IMR-90 (cell line): ENCODE measurements at regions not wholly inside any gene's neighbourhood (a gene's known extent, or its start where the extent isn't known, plus 50 kb on each side); places are given as distances from the start of the nearest gene placed in this dataset.
A peak's percentile ranks its signal among the peaks of the same experiment; 100 is the strongest.

Experiments
- ATAC-seq: fragments of 200-7000 bp; cut with Tn5 transposase; 2 replicates; pipeline ENCODE4 v1.9.1; 2020; ENCODE audit warnings: low read depth, mild to moderate bottlenecking, moderate library complexity
- BruUV-seq: library from RNA; stranded (reverse); fragments of 400-500 nt; replicated peaks from 2 replicates; lab custom pipeline; 2021; lab: Mats Ljungman, UMichigan
- CTCF ChIA-PET: fragments of 300-600 bp; formaldehyde crosslinking; extraction: SDS; loops from one replicate; lab custom pipeline; 2021; ENCODE audit warnings: antibody characterized with exemption; lab: Yijun Ruan, JAX
- POLR2A ChIA-PET: fragments of 300-600 bp; sonication (Branson Sonifier 250); formaldehyde crosslinking; loops from one replicate; lab custom pipeline; 2022; ENCODE audit warnings: antibody characterized with exemption; ENCODE audit not compliant: unreplicated experiment; lab: Charles Lee
- DNase-seq: peaks from one replicate; pipeline ENCODE4 v3.0.0; 2013
- H2AFZ ChIP-seq: replicated peaks from 2 replicates; pipeline ENCODE3; 2013; ENCODE audit warnings: low read length, mild to moderate bottlenecking; ENCODE audit not compliant: poor library complexity
- H2AK5ac ChIP-seq: 2 replicates; pipeline ENCODE4 v1.6.1; 2013; ENCODE audit warnings: low read depth, low read length, inconsistent platforms
- H2AK9ac ChIP-seq: replicated peaks from 2 replicates; pipeline ENCODE3; 2013; ENCODE audit warnings: mild to moderate bottlenecking, low read depth, low read length, moderate library complexity; ENCODE audit not compliant: poor library complexity
- H2BK120ac ChIP-seq: 2 replicates; pipeline ENCODE4 v1.6.1; 2013; ENCODE audit warnings: low read depth, low read length, inconsistent platforms
- H2BK15ac ChIP-seq: 3 replicates; pipeline ENCODE4 v1.6.1; 2013; ENCODE audit warnings: low read depth, low read length, inconsistent platforms
- H2BK20ac ChIP-seq: 2 replicates; pipeline ENCODE4 v1.6.1; 2013; ENCODE audit warnings: low read depth, mild to moderate bottlenecking, inconsistent platforms, low read length, moderate library complexity
- H2BK5ac ChIP-seq: 2 replicates; pipeline ENCODE4 v1.6.1; 2013; ENCODE audit warnings: mild to moderate bottlenecking, low read depth, low read length, inconsistent platforms; ENCODE audit not compliant: poor library complexity, severe bottlenecking
- H3K14ac ChIP-seq: replicated peaks from 2 replicates; pipeline ENCODE4 v1.6.1; 2013; ENCODE audit warnings: low read depth, low read length, inconsistent platforms
- H3K18ac ChIP-seq: 2 replicates; pipeline ENCODE4 v1.6.1; 2013; ENCODE audit warnings: low read depth, low read length, control low read depth
- H3K23ac ChIP-seq: 2 replicates; pipeline ENCODE4 v1.6.1; 2013; ENCODE audit warnings: low read depth, low read length, inconsistent platforms
- H3K27ac ChIP-seq: 2 replicates; pipeline ENCODE4 v1.5.1; 2013; ENCODE audit warnings: mild to moderate bottlenecking, control low read depth, low read length; ENCODE audit not compliant: insufficient read depth
- H3K27me3 ChIP-seq: 2 replicates; pipeline ENCODE4 v1.6.1; 2013; ENCODE audit warnings: low read length; ENCODE audit not compliant: control insufficient read depth, insufficient read depth
- H3K36me3 ChIP-seq: 2 replicates; pipeline ENCODE4 v1.6.1; 2013; ENCODE audit warnings: low read length, mixed read lengths; ENCODE audit not compliant: control insufficient read depth, insufficient read depth
- H3K4ac ChIP-seq: 2 replicates; pipeline ENCODE4 v1.6.1; 2013; ENCODE audit warnings: low read depth, low read length, inconsistent platforms
- H3K4me1 ChIP-seq: 2 replicates; pipeline ENCODE4 v1.6.1; 2013; ENCODE audit warnings: low read length, mixed read lengths; ENCODE audit not compliant: control insufficient read depth, insufficient read depth
- H3K4me2 ChIP-seq: 2 replicates; pipeline ENCODE4 v1.6.1; 2013; ENCODE audit warnings: low read depth, mild to moderate bottlenecking, control low read depth, low read length, moderate library complexity
- H3K4me3 ChIP-seq: 2 replicates; pipeline ENCODE4 v1.5.1; 2013; ENCODE audit warnings: low read depth, mild to moderate bottlenecking, control low read depth, low read length, moderate library complexity; ENCODE audit not compliant: insufficient read depth
- H3K56ac ChIP-seq: 2 replicates; pipeline ENCODE4 v1.6.1; 2013; ENCODE audit warnings: low read length, inconsistent platforms; ENCODE audit not compliant: insufficient read depth; ENCODE audit errors: extremely low read depth
- H3K79me1 ChIP-seq, 2 experiments: 2 replicates each; pipeline ENCODE4 v1.6.1; 2013; ENCODE audit warnings: low read length in 2 of 2, inconsistent platforms in 1 of 2, low read depth in 1 of 2
- H3K9ac ChIP-seq: 2 replicates; pipeline ENCODE4 v1.6.1; 2013; ENCODE audit warnings: low read depth, low read length, control low read depth
- H3K9me1 ChIP-seq: 2 replicates; pipeline ENCODE4 v1.6.1; 2013; ENCODE audit warnings: low read length, inconsistent platforms; ENCODE audit not compliant: insufficient read depth
- H3K9me3 ChIP-seq: 2 replicates; pipeline ENCODE4 v1.6.1; 2013; ENCODE audit warnings: low read length; ENCODE audit not compliant: control insufficient read depth, insufficient read depth
- H4K20me1 ChIP-seq: 2 replicates; pipeline ENCODE4 v1.6.1; 2013; ENCODE audit warnings: low read length, inconsistent platforms; ENCODE audit not compliant: insufficient read depth
- H4K5ac ChIP-seq: 2 replicates; pipeline ENCODE4 v1.6.1; 2013; ENCODE audit warnings: mild to moderate bottlenecking, low read depth, low read length, control low read depth
- H4K8ac ChIP-seq, 2 experiments: 2 replicates each; pipeline ENCODE4 v1.6.1; 2013; ENCODE audit warnings: low read depth in 2 of 2, low read length in 2 of 2, control low read depth in 1 of 2, inconsistent platforms in 1 of 2
- H4K91ac ChIP-seq: 2 replicates; pipeline ENCODE4 v1.6.1; 2013; ENCODE audit warnings: low read depth, low read length, inconsistent platforms; ENCODE audit not compliant: insufficient read depth
- BHLHE40 ChIP-seq: fragments of 150-350 bp; IDR thresholded peaks from 2 replicates; pipeline ENCODE4 v1.6.1; 2016; ENCODE audit warnings: mild to moderate bottlenecking, low read depth, low read length
- CEBPB ChIP-seq: IDR thresholded peaks from 2 replicates; pipeline ENCODE4 v1.6.1; 2012; ENCODE audit warnings: low read depth, low read length, improper control_type of control experiment
- FOS ChIP-seq: fragments of 150-350 bp; IDR thresholded peaks from 2 replicates; pipeline ENCODE4 v1.6.1; 2016; ENCODE audit warnings: low read depth, low read length
- MAZ ChIP-seq: IDR thresholded peaks from 2 replicates; pipeline ENCODE4 v1.6.1; 2012; ENCODE audit warnings: low read depth, mild to moderate bottlenecking, low read length, improper control_type of control experiment, moderate library complexity, borderline replicate concordance
- MXI1 ChIP-seq: IDR thresholded peaks from 2 replicates; pipeline ENCODE4 v1.6.1; 2012; ENCODE audit warnings: low read depth, mild to moderate bottlenecking, low read length, moderate library complexity, borderline replicate concordance
- NFE2L2 ChIP-seq: fragments of 150-350 bp; IDR thresholded peaks from 2 replicates; pipeline ENCODE4 v1.6.1; 2016; ENCODE audit warnings: low read depth, mild to moderate bottlenecking, low read length
- RAD21 ChIP-seq: IDR thresholded peaks from 2 replicates; pipeline ENCODE4 v1.6.1; 2012; ENCODE audit warnings: low read length, improper control_type of control experiment
- RFX5 ChIP-seq: IDR thresholded peaks from 2 replicates; pipeline ENCODE4 v1.8.0; 2012; ENCODE audit warnings: low read depth, mild to moderate bottlenecking, low read length, moderate library complexity
- SMC3 ChIP-seq: fragments of 150-350 bp; IDR thresholded peaks from 2 replicates; pipeline ENCODE4 v1.6.1; 2016; ENCODE audit warnings: low read depth, mild to moderate bottlenecking, antibody characterized with exemption, low read length, moderate library complexity
- WGBS, 2 experiments: methylation state at CpG; one replicate each; pipeline versions ENCODE4 v1.1.5 to v1.1.7; 2013; ENCODE audit warnings: missing lambda C conversion rate in 2 of 2; ENCODE audit not compliant: insufficient read length in 1 of 2; ENCODE audit errors: extremely low coverage in 2 of 2; 5-methylcytosine and 5-hydroxymethylcytosine counted together
- dilution Hi-C: fragments of 300-500 bp; cut with HindIII; formaldehyde crosslinking; loops from one replicate; pipeline ENCODE4 v1.14.3; 2018; ENCODE audit warnings: low sequenced_read_pairs; ENCODE audit not compliant: unreplicated experiment
- in situ Hi-C: fragments of 300-500 bp; cut with MboI; formaldehyde crosslinking; loops from 3 replicates; pipeline ENCODE4 v1.14.3; 2019; ENCODE audit warnings: low sequenced_read_pairs, inconsistent platforms, mixed read lengths
- intact Hi-C: fragments of 100-400 bp; cut with micrococcal nuclease; formaldehyde crosslinking; loops from 2 replicates; pipeline ENCODE4 v1.10.0; 2022
- TF ChIP-seq, protein P1 (sequence below): fragments of 150-350 bp; IDR thresholded peaks from 2 replicates; pipeline ENCODE4 v1.6.1; 2017; ENCODE audit warnings: mild to moderate bottlenecking, antibody characterized with exemption, low read length, low read depth
- TF ChIP-seq, protein P2 (sequence below): conservative IDR thresholded peaks from 2 replicates; pipeline ENCODE4 v1.5.1; 2012; ENCODE audit warnings: mild to moderate bottlenecking, low read depth, low read length, improper control_type of control experiment

DNA sequence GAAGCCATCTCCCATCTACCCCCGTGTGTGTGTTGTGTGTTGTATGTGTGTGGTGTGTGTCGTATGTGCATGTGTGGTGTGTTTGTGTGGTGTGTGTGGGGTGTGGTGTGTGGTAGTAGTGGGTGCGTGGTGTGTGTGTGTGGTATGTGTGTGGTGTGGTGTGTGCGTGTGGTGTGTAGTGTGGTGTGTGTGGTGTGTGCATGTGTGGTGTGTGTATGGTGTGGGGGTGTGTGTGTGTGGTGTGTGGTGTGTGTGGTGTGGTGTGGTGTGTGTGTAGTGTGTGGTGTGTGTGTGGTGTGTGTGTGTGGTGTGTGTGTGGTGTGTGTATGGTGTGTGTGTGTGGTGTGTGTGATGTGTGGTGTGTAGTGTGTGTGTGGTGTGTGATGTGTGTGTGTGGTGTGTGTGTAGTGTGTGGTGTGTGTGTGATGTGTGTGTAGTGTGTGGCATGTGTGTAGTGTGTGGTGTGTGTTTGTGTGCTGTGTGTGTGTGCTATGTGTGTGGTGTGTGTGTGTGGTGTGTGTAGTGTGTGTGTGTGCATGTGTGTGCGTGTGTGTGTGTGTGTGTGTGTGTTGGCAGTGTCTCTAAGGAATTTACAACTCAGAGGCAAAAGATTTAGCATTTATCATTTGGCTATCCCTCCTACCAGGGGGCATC, 156.3 kb upstream of the TMEM108 start:
- Histone ChIP-seq H3K79me1 (no peaks in the 10 kb centered on the region), H4K91ac (no peak overlapping the region), H2BK5ac (peak overlapping the region; percentile 93), H2BK20ac (no peak overlapping the region), H3K27ac (no peak overlapping the region), H3K36me3 (no peaks in the 10 kb centered on the region), H3K27me3 (no peaks in the 10 kb centered on the region), H4K20me1 (no peaks in the 10 kb centered on the region), H4K8ac (no peak overlapping the region), H4K5ac (no peak overlapping the region), H3K23ac (no peak overlapping the region), H3K4me2 (no peak overlapping the region), H3K4ac (no peak overlapping the region), H2BK15ac (no peak overlapping the region), H3K18ac (no peak overlapping the region), H3K4me3 (no peak overlapping the region), H3K9me1 (0 out of 2 replicates have a peak, but pooled peaks cover 5% of the 10 kb centered on the region), H2AK5ac (no peak overlapping the region), H3K9me3 (no peaks in the 10 kb centered on the region), H2AK9ac (no peak overlapping the region), H2AFZ (no peak overlapping the region), H3K4me1 (no peaks in the 10 kb centered on the region), H3K14ac (no peak overlapping the region), H3K56ac (no peak overlapping the region), H2BK120ac (no peak overlapping the region), H3K9ac (no peak overlapping the region)
- intact Hi-C loops, result no loop called here
- in situ Hi-C loops, result no loop called here
- no peak for DNase-seq
- POLR2A ChIA-PET, result no interaction called here
- CTCF ChIA-PET, result no interaction called here
- TF ChIP-seq, protein P1, sequence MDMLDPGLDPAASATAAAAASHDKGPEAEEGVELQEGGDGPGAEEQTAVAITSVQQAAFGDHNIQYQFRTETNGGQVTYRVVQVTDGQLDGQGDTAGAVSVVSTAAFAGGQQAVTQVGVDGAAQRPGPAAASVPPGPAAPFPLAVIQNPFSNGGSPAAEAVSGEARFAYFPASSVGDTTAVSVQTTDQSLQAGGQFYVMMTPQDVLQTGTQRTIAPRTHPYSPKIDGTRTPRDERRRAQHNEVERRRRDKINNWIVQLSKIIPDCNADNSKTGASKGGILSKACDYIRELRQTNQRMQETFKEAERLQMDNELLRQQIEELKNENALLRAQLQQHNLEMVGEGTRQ, result no peak
- TF ChIP-seq RFX5 (no peak), RAD21 (no peak), FOS (no peak), MXI1 (no peak), CEBPB (no peak), SMC3 (no peak), BHLHE40 (no peak), MAZ (no peak), NFE2L2 (no peak)
- TF ChIP-seq, protein P2, sequence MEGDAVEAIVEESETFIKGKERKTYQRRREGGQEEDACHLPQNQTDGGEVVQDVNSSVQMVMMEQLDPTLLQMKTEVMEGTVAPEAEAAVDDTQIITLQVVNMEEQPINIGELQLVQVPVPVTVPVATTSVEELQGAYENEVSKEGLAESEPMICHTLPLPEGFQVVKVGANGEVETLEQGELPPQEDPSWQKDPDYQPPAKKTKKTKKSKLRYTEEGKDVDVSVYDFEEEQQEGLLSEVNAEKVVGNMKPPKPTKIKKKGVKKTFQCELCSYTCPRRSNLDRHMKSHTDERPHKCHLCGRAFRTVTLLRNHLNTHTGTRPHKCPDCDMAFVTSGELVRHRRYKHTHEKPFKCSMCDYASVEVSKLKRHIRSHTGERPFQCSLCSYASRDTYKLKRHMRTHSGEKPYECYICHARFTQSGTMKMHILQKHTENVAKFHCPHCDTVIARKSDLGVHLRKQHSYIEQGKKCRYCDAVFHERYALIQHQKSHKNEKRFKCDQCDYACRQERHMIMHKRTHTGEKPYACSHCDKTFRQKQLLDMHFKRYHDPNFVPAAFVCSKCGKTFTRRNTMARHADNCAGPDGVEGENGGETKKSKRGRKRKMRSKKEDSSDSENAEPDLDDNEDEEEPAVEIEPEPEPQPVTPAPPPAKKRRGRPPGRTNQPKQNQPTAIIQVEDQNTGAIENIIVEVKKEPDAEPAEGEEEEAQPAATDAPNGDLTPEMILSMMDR, result no peak
- BruUV-seq, result no TSS peak
- WGBS, 2 experiments, result 80% methylated on average over 1 of the region's 5 CpGs; no CpG with 5 or more reads in 1 of the 2 experiments
- ATAC-seq, result no peak
- dilution Hi-C loops, result no loop called here
